ENCODE measurements at regions not wholly inside any gene's neighbourhood (a gene's known extent, or its start where the extent isn't known, plus 50 kb on each side); places are given as distances from the start of the nearest gene placed in this dataset.
"Not testable (repeated sequence)": the region's sequence is repeated elsewhere in the genome, so short reads cannot be mapped to it uniquely, and the experiment has no call there.

DNA sequence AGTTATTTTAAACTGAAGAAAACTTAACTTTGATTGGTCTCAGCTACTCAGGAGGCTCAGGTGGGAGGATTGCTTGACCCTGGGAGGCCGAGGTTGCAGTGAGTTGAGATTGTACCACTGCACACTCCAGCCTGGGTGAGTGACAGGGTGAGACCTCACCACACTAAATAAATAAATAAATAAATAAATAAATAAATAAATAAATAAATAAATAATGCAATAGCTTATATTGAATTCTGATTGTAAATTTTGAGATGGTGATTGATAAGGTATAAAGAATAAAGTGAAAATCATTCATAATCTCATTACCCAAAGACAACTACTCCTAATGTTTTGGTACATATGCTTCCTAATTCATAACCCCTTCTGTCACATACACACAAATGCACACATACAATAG, 58.1 kb downstream of the TUBA3C start:
- Mint-ChIP-seq H3K36me3 (ENCODE audit: unreplicated experiment) (no peaks in the 10 kb centered on the region), H3K9me3 (ENCODE audit: unreplicated experiment) (peaks cover 54% of the 10 kb centered on the region), H3K4me1 (ENCODE audit: unreplicated experiment) (no peaks in the 10 kb centered on the region), H3K27ac (ENCODE audit: unreplicated experiment) (no peak overlapping the region), H3K27me3 (ENCODE audit: unreplicated experiment) (no peaks in the 10 kb centered on the region), H3K4me3 (ENCODE audit: unreplicated experiment) (no peak overlapping the region)
- TF ChIP-seq, protein P1, sequence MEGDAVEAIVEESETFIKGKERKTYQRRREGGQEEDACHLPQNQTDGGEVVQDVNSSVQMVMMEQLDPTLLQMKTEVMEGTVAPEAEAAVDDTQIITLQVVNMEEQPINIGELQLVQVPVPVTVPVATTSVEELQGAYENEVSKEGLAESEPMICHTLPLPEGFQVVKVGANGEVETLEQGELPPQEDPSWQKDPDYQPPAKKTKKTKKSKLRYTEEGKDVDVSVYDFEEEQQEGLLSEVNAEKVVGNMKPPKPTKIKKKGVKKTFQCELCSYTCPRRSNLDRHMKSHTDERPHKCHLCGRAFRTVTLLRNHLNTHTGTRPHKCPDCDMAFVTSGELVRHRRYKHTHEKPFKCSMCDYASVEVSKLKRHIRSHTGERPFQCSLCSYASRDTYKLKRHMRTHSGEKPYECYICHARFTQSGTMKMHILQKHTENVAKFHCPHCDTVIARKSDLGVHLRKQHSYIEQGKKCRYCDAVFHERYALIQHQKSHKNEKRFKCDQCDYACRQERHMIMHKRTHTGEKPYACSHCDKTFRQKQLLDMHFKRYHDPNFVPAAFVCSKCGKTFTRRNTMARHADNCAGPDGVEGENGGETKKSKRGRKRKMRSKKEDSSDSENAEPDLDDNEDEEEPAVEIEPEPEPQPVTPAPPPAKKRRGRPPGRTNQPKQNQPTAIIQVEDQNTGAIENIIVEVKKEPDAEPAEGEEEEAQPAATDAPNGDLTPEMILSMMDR (IDR thresholded peaks at IDR 0.05) = no peak
- DNase-seq (ENCODE audit: extremely low spot score, unreplicated experiment) = no peak

DNA sequence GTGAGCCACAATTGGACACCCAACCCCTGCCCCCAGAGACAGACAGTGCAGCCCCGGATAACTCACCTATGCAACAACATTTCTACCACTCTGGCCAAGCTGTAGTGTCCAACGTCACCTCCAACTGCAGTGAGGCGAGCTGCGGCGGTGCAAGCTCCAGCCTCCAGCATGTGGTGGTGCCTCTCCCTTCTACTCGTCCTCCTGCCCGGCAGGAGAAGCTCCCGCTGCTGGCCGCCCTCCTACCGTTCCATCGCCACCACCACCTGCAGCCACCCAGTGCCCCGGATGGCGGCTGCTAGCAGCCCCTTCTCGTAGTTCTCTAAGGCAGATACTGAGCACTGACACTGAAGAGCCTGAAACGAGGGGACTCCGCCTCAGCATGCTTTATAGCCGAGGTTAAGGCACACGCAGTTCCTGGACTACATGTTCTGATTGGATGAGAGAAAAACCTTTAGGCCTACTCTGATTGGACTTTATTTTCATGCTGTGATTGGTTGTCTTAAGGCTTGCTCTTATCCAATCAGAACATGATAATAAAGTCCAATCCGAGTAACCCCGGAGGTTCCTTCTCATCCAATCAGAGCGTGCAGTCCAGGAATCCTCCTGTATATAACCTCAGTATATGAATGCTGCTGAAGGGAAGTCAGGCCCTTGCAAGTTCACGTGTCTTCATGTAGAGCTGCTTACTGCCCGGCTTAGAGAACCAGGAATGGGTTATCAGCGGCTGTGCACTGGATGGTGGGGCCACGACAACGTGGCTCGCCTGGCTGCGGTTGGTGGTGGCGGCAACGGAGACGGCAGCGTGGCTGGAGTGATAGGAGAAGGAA, 63.5 kb downstream of the TUBA3C start:
- Mint-ChIP-seq H3K36me3 (ENCODE audit: unreplicated experiment) (no peaks in the 10 kb centered on the region), H3K4me1 (ENCODE audit: unreplicated experiment) (no peaks in the 10 kb centered on the region), H3K27me3 (ENCODE audit: unreplicated experiment) (no peaks in the 10 kb centered on the region), H3K27ac (ENCODE audit: unreplicated experiment) (no peak overlapping the region), H3K4me3 (ENCODE audit: unreplicated experiment) (no peak overlapping the region), H3K9me3 (ENCODE audit: unreplicated experiment) (peaks cover 45% of the 10 kb centered on the region)
- no peak for DNase-seq (ENCODE audit: extremely low spot score, unreplicated experiment)
- TF ChIP-seq, protein P1 (IDR thresholded peaks at IDR 0.05) = no peak

DNA sequence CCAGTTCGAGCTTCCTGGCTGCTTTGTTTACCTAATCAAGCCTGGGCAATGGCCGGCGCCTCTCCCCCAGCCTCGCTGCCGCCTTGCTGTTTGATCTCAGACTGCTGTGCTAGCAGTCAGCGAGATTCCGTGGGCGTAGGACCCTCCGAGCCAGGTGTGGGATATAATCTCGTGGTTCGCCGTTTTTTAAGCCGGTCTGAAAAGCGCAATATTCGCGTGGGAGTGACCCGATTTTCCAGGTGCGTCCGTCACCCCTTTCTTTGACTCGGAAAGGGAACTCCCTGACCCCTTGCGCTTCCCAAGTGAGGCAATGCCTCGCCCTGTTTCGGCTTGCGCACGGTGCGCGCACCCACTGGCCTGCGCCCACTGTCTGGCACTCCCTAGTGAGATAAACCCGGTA, 72.4 kb downstream of the TUBA3C start:
- H3K27me3 Mint-ChIP-seq (ENCODE audit: unreplicated experiment); H3K4me3 Mint-ChIP-seq (ENCODE audit: unreplicated experiment); H3K4me1 Mint-ChIP-seq (ENCODE audit: unreplicated experiment); H3K36me3 Mint-ChIP-seq (ENCODE audit: unreplicated experiment); H3K27ac Mint-ChIP-seq (ENCODE audit: unreplicated experiment); DNase-seq (ENCODE audit: extremely low spot score, unreplicated experiment): not testable (repeated sequence)
- H3K9me3 Mint-ChIP-seq (ENCODE audit: unreplicated experiment) = peaks cover 27% of the 10 kb centered on the region

DNA sequence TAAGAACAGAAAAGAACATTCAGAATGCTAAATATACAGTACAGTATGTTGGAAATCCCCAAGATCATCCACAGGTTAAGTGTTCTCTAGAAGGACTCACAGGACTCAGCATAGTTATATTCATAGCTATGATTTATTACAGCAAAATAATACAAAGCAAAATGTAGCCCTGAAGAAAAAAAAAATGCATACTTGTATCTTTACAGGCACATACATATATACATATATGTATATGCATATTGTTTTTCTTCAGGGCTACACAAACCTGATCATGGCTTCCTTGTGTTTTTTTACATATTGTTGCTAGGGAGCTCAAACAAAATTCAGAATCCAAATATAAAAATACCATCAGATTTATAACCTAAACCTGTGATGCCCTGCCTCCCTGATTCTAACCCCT, 78.5 kb downstream of the TUBA3C start:
- H3K4me1 Mint-ChIP-seq (ENCODE audit: unreplicated experiment) = no peaks in the 10 kb centered on the region

DNA sequence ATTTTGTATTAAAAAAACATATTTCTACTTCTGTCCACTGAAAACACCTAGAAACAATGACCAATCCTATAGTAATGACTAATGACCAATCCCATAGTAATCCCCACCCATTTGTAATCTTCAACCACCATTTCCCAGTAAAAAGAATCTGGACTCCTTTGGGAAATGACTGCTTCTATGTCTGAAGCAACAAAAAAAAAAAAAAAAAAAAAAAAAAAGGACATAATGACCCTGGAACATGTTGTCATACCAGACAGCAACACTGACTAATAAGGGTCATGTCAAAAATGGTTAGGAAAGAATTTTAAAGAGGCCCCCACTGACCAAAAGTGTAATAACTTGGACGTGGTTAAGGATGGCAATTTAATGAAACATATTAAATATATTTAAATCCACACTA, 88.3 kb downstream of the TUBA3C start:
- Mint-ChIP-seq H3K36me3 (ENCODE audit: unreplicated experiment) (no peaks in the 10 kb centered on the region), H3K4me3 (ENCODE audit: unreplicated experiment) (no peak overlapping the region), H3K27me3 (ENCODE audit: unreplicated experiment) (no peaks in the 10 kb centered on the region), H3K27ac (ENCODE audit: unreplicated experiment) (no peak overlapping the region), H3K4me1 (ENCODE audit: unreplicated experiment) (no peaks in the 10 kb centered on the region), H3K9me3 (ENCODE audit: unreplicated experiment) (peaks cover 43% of the 10 kb centered on the region)
- TF ChIP-seq, protein P1 (IDR thresholded peaks at IDR 0.05) = no peak
- DNase-seq (ENCODE audit: extremely low spot score, unreplicated experiment) = no peak

More for the DNA sequence above, 78.5 kb downstream of the TUBA3C start:
- no peak for DNase-seq (ENCODE audit: extremely low spot score, unreplicated experiment)
- Mint-ChIP-seq H3K4me3 (ENCODE audit: unreplicated experiment) (no peak overlapping the region), H3K9me3 (ENCODE audit: unreplicated experiment) (peaks cover 28% of the 10 kb centered on the region), H3K27me3 (ENCODE audit: unreplicated experiment) (no peaks in the 10 kb centered on the region), H3K27ac (ENCODE audit: unreplicated experiment) (no peak overlapping the region), H3K36me3 (ENCODE audit: unreplicated experiment) (no peaks in the 10 kb centered on the region)
- TF ChIP-seq, protein P1 (IDR thresholded peaks at IDR 0.05) = no peak

All from osteocyte (in vitro differentiated cells).